ENCODE measurements at regions not wholly inside any gene's neighbourhood (a gene's known extent, or its start where the extent isn't known, plus 50 kb on each side); places are given as distances from the start of the nearest gene placed in this dataset.

DNA sequence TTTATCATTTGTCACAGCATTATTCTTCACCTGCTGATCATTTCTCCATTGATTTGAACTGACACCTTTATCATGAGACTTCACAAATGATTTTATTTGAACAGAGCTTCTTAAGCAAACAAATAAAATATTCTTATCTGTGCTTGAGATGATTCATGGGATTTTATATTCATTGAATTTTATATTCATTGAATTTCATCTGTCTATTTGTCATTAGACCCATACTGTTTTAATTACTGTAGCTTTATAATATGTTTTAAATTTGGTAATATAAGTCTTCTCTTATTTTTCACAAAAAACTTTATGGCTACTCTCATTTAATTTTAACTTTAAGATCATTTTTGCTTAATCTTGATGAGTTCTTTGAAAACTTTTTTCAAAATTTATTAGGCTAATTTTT is 777.4 kb upstream of the TBX3 start:
- TF ChIP-seq EZH2phosphoT487 (IDR thresholded peaks at IDR 0.05; ENCODE audit: borderline replicate concordance): no peak
- no peak for TF ChIP-seq CEBPB (IDR thresholded peaks at IDR 0.05; ENCODE audit: low read depth)
- no peak for TF ChIP-seq CTCF (IDR thresholded peaks at IDR 0.05 in 2 of 3, conservative IDR thresholded peaks at IDR 0.05 in 1 of 3; ENCODE audit: borderline replicate concordance in 1 of 3, insufficient read depth in 1 of 3, low read depth in 2 of 3, low read length in 2 of 3)
- no peak for TF ChIP-seq POLR2A (IDR thresholded peaks at IDR 0.05; ENCODE audit: borderline replicate concordance, extremely low read depth, insufficient read depth, insufficient read length)
- no peak for TF ChIP-seq ZNF274 (IDR thresholded peaks at IDR 0.05; ENCODE audit: low read depth, low read length)
- TF ChIP-seq SP1 (IDR thresholded peaks at IDR 0.05; ENCODE audit: low read depth): no peak

Data from HCT116 (cell line).